Left renal pelvis (tissue), 4 donors: ENCODE measurements at regions not wholly inside any gene's neighbourhood (a gene's known extent, or its start where the extent isn't known, plus 50 kb on each side); places are given as distances from the start of the nearest gene placed in this dataset.

ENCODE experiments used
- DNase-seq, 4 donors: peaks; one replicate each; pipeline ENCODE4 v3.0.0-alpha.2; 2013; ENCODE audit warnings: low read depth in 4 of 4, low spot score in 3 of 4

- DNase-seq = no peak
These were observed 498.2 kb downstream of the BCL11B start for GRCh38 chr14:98773814-98774213.

GRCh38 chr14:98775892-98776291 is 496.1 kb downstream of the BCL11B start:
- no peak for DNase-seq

- no peak for DNase-seq
These were observed 489.9 kb downstream of the BCL11B start for GRCh38 chr14:98782062-98782461.

GRCh38 chr14:98785578-98785977 is 486.4 kb downstream of the BCL11B start:
- no peak for DNase-seq

GRCh38 chr14:98786456-98786855 is 485.5 kb downstream of the BCL11B start:
- no peak for DNase-seq

GRCh38 chr14:98791661-98792060 is 480.3 kb downstream of the BCL11B start:
- DNase-seq = no peak

GRCh38 chr14:98792171-98792570 is 479.8 kb downstream of the BCL11B start:
- DNase-seq = no peak

- no peak for DNase-seq
These were observed 473.9 kb downstream of the BCL11B start for GRCh38 chr14:98798099-98798498.

GRCh38 chr14:98799891-98800290 is 472.1 kb downstream of the BCL11B start:
- no peak for DNase-seq

- no peak for DNase-seq
These were observed 470.0 kb downstream of the BCL11B start for GRCh38 chr14:98802044-98802443.

GRCh38 chr14:98803196-98803595 is 468.8 kb downstream of the BCL11B start:
- DNase-seq = no peak

GRCh38 chr14:98808494-98809407 is 463.2 kb downstream of the BCL11B start:
- no peak for DNase-seq

GRCh38 chr14:98816195-98816594 is 455.8 kb downstream of the BCL11B start:
- DNase-seq = no peak

- no peak for DNase-seq
These were observed 455.3 kb downstream of the BCL11B start for GRCh38 chr14:98816720-98817119.

GRCh38 chr14:98819132-98819866 is 452.7 kb downstream of the BCL11B start:
- DNase-seq = no peak

GRCh38 chr14:98819867-98820206 is 452.2 kb downstream of the BCL11B start:
- no peak for DNase-seq

- DNase-seq = no peak
These were observed 449.1 kb downstream of the BCL11B start for GRCh38 chr14:98822917-98823316.

GRCh38 chr14:98826618-98827017 is 445.4 kb downstream of the BCL11B start:
- DNase-seq = no peak

- no peak for DNase-seq
These were observed 437.9 kb downstream of the BCL11B start for GRCh38 chr14:98834119-98834518.

- no peak for DNase-seq
These were observed 436.8 kb downstream of the BCL11B start for GRCh38 chr14:98835051-98835824.

GRCh38 chr14:98835825-98836100 is 436.2 kb downstream of the BCL11B start:
- DNase-seq = no peak
